Panc1 (cell line): ENCODE measurements at regions not wholly inside any gene's neighbourhood (a gene's known extent, or its start where the extent isn't known, plus 50 kb on each side); places are given as distances from the start of the nearest gene placed in this dataset.

ENCODE experiments used
- ATAC-seq: fragments of 200-7000 bp; cut with Tn5 transposase; 2 replicates; pipeline ENCODE4 v1.9.1; 2020; ENCODE audit warnings: mild to moderate bottlenecking, moderate library complexity
- BruUV-seq: library from RNA; stranded (reverse); fragments of 400-500 nt; replicated peaks from 2 replicates; lab custom pipeline; 2021; lab: Mats Ljungman, UMichigan
- CTCF ChIA-PET: fragments of 300-600 bp; sonication (Branson Sonifier 250); formaldehyde crosslinking; loops from one replicate; lab custom pipeline; 2022; ENCODE audit warnings: antibody characterized with exemption; lab: Charles Lee
- POLR2A ChIA-PET: fragments of 300-600 bp; sonication (Branson Sonifier 250); formaldehyde crosslinking; loops from one replicate; lab custom pipeline; 2022; ENCODE audit warnings: antibody characterized with exemption; lab: Charles Lee
- DNase-seq: peaks from one replicate; pipeline ENCODE4 v3.0.0-alpha.2; 2010; ENCODE audit warnings: low read depth, low spot score
- H3K27ac ChIP-seq: 2 replicates; pipeline ENCODE4 v1.5.1; 2011; ENCODE audit warnings: mild to moderate bottlenecking, low read length, inconsistent platforms
- H3K27me3 ChIP-seq: fragments of 200-500 bp; sonication (Bioruptor generic); 2 replicates; pipeline ENCODE4 v1.6.0; 2014; ENCODE audit warnings: low read length, inconsistent platforms; ENCODE audit not compliant: control insufficient read depth, insufficient read depth
- H3K36me3 ChIP-seq: fragments of 200-500 bp; sonication (Bioruptor generic); 2 replicates; pipeline ENCODE4 v1.5.1; 2014; ENCODE audit warnings: inconsistent platforms, mild to moderate bottlenecking, low read length, moderate library complexity; ENCODE audit not compliant: control insufficient read depth, insufficient read depth
- H3K4me1 ChIP-seq: 2 replicates; pipeline ENCODE4 v1.5.1; 2011; ENCODE audit warnings: inconsistent platforms, mild to moderate bottlenecking, low read length, moderate library complexity; ENCODE audit not compliant: control insufficient read depth, insufficient read depth
- H3K4me3 ChIP-seq, 2 experiments: 2 replicates each; pipeline ENCODE4 v1.5.1; 2011 to 2012; ENCODE audit warnings: low read depth in 2 of 2, low read length in 2 of 2, mild to moderate bottlenecking in 2 of 2, inconsistent platforms in 1 of 2, moderate library complexity in 1 of 2
- H3K9me3 ChIP-seq: fragments of 200-500 bp; sonication (Bioruptor generic); 2 replicates; pipeline ENCODE4 v1.5.1; 2014; ENCODE audit warnings: low read depth, mild to moderate bottlenecking, inconsistent platforms, low read length, moderate library complexity; ENCODE audit not compliant: control insufficient read depth, insufficient read depth
- POLR2AphosphoS5 ChIP-seq: IDR thresholded peaks from 2 replicates; pipeline ENCODE4 v1.6.1; 2012; ENCODE audit warnings: mild to moderate bottlenecking, low read depth, low read length, moderate library complexity
- REST ChIP-seq, 2 experiments: IDR thresholded peaks; 2 replicates each; pipeline ENCODE4 v1.6.1; 2011 to 2012; ENCODE audit warnings: low read depth in 2 of 2, control low read depth in 1 of 2, low read length in 1 of 2, mild to moderate bottlenecking in 1 of 2, moderate library complexity in 1 of 2; ENCODE audit not compliant: insufficient read depth in 1 of 2
- SIN3A ChIP-seq: IDR thresholded peaks from 2 replicates; pipeline ENCODE4 v1.6.1; 2012; ENCODE audit warnings: low read depth, mild to moderate bottlenecking, low read length, moderate library complexity, borderline replicate concordance; ENCODE audit not compliant: insufficient read depth
- TCF7L2 ChIP-seq: IDR thresholded peaks from 2 replicates; pipeline ENCODE4 v1.6.1; 2011; ENCODE audit warnings: mild to moderate bottlenecking, low read depth, low read length, inconsistent platforms
- in situ Hi-C: cut with HindIII; loops from 2 replicates; pipeline ENCODE4 v1.10.0; 2016; ENCODE audit warnings: low sequenced_read_pairs, low pct_unique_long_range_greater_than_20kb
- intact Hi-C: fragments of 100-400 bp; cut with micrococcal nuclease; formaldehyde crosslinking; loops from one replicate; pipeline ENCODE4 v1.10.0; 2022; ENCODE audit not compliant: unreplicated experiment
- TF ChIP-seq, protein P1 (sequence below): fragments of 450-650 bp; IDR thresholded peaks from 2 replicates; pipeline ENCODE4 v1.5.1; 2017; ENCODE audit warnings: mild to moderate bottlenecking

GRCh38 chr5:174832811-174833210 is 108.4 kb downstream of the MSX2 start:
- H3K27ac ChIP-seq: no peak overlapping the region
- in situ Hi-C loops: no loop called here
- intact Hi-C loops: no loop called here
- POLR2A ChIA-PET: no interaction called here
- no peaks in the 10 kb centered on the region for H3K4me1 ChIP-seq
- H3K36me3 ChIP-seq: no peaks in the 10 kb centered on the region
- DNase-seq: no peak
- CTCF ChIA-PET: no interaction called here
- no peak overlapping the region for H3K4me3 ChIP-seq
- no peak for ATAC-seq
- TF ChIP-seq TCF7L2: no peak
- no peak for TF ChIP-seq POLR2AphosphoS5
- no peak for TF ChIP-seq SIN3A
- TF ChIP-seq, protein P1, sequence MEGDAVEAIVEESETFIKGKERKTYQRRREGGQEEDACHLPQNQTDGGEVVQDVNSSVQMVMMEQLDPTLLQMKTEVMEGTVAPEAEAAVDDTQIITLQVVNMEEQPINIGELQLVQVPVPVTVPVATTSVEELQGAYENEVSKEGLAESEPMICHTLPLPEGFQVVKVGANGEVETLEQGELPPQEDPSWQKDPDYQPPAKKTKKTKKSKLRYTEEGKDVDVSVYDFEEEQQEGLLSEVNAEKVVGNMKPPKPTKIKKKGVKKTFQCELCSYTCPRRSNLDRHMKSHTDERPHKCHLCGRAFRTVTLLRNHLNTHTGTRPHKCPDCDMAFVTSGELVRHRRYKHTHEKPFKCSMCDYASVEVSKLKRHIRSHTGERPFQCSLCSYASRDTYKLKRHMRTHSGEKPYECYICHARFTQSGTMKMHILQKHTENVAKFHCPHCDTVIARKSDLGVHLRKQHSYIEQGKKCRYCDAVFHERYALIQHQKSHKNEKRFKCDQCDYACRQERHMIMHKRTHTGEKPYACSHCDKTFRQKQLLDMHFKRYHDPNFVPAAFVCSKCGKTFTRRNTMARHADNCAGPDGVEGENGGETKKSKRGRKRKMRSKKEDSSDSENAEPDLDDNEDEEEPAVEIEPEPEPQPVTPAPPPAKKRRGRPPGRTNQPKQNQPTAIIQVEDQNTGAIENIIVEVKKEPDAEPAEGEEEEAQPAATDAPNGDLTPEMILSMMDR: no peak
- no peak for TF ChIP-seq REST (IDR thresholded peaks at IDR 0.05; ENCODE audit: insufficient read depth in 1 of 2, low read depth in 2 of 2, low read length in 1 of 2)
- H3K27me3 ChIP-seq: peaks cover 12% of the 10 kb centered on the region
- BruUV-seq: no TSS peak
- H3K9me3 ChIP-seq: no peaks in the 10 kb centered on the region

GRCh38 chr5:174832025-174832424 is 107.6 kb downstream of the MSX2 start:
- in situ Hi-C loops: no loop called here

GRCh38 chr5:174831031-174831660 is 106.8 kb downstream of the MSX2 start:
- TF ChIP-seq, protein P1: no peak
- TF ChIP-seq POLR2AphosphoS5 (no peak), REST (IDR thresholded peaks at IDR 0.05; ENCODE audit: insufficient read depth in 1 of 2, low read depth in 2 of 2, low read length in 1 of 2) (no peak), SIN3A (no peak), TCF7L2 (no peak)
- in situ Hi-C loops (no loop called here), intact Hi-C loops (no loop called here)
- H3K4me1 ChIP-seq: no peaks in the 10 kb centered on the region
- ATAC-seq (no peak), DNase-seq (no peak)
- no peak overlapping the region for H3K27ac ChIP-seq
- ChIA-PET CTCF (no interaction called here), POLR2A (no interaction called here)
- no peak overlapping the region for H3K4me3 ChIP-seq
- no peaks in the 10 kb centered on the region for H3K36me3 ChIP-seq
- BruUV-seq: no TSS peak
- peaks cover 11% of the 10 kb centered on the region for H3K27me3 ChIP-seq
- no peaks in the 10 kb centered on the region for H3K9me3 ChIP-seq

More at GRCh38 chr5:174832025-174832424, 107.6 kb downstream of the MSX2 start:
- no peak for DNase-seq
- Histone ChIP-seq H3K36me3 (no peaks in the 10 kb centered on the region), H3K27ac (no peak overlapping the region), H3K27me3 (peaks cover 11% of the 10 kb centered on the region), H3K4me1 (no peaks in the 10 kb centered on the region), H3K9me3 (no peaks in the 10 kb centered on the region), H3K4me3 (no peak overlapping the region)
- intact Hi-C loops: no loop called here
- no peak for ATAC-seq
- POLR2A ChIA-PET: no interaction called here
- CTCF ChIA-PET: no interaction called here
- no TSS peak for BruUV-seq
- TF ChIP-seq POLR2AphosphoS5 (no peak), TCF7L2 (no peak)
